ENCODE measurements at regions not wholly inside any gene's neighbourhood (a gene's known extent, or its start where the extent isn't known, plus 50 kb on each side); places are given as distances from the start of the nearest gene placed in this dataset.
"Not testable (repeated sequence)": the region's sequence is repeated elsewhere in the genome, so short reads cannot be mapped to it uniquely, and the experiment has no call there.

DNA sequence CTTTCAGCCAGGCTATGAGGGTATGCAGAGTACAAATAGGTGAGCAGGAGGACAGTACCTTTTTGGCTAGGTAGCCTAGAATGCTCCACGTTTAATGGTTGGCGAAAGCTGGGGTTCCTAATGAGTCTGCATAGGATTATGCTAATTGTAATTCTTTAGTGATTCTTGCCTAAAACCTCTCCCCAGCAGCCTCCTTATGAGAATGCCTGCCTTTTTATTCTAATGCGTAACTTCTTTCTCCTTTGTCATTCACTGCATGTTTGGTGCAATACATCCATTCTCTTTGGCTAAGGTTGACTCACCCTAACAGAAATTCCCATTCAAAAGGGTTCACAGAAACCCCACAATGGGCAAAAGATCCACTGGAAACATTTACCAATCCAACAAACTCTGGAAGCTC, 752.2 kb downstream of the FSCB start:
- no peak overlapping the region for H3K4me3 Mint-ChIP-seq
- no peak overlapping the region for H3K27ac Mint-ChIP-seq
- H3K4me1 Mint-ChIP-seq = no peaks in the 10 kb centered on the region
- ATAC-seq = no peak
- no peak for DNase-seq (ENCODE audit: low spot score in 2 of 2)
- no peaks in the 10 kb centered on the region for H3K36me3 Mint-ChIP-seq
- peaks cover 9% of the 10 kb centered on the region for H3K9me3 Mint-ChIP-seq

DNA sequence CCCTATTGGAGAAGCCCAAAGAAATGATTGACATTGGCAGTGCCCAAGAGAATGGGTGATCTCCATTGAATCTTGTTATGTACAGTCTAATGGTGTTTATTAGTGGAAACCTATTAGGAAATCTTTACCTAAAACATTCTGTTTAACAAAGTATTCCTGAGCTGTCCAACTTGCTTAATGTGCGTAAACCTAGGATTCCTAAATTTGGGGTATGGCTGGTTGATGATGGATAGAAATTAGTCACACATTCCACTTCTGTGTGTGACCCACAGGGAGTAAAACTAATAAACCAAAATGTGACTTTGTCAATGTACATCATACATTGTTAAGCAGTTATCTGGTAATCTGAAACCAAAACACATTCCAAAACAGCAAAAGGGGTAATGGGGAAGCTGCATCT, 761.3 kb downstream of the FSCB start:
- Mint-ChIP-seq H3K36me3 (no peaks in the 10 kb centered on the region), H3K4me3 (no peak overlapping the region), H3K4me1 (no peaks in the 10 kb centered on the region), H3K27ac (no peak overlapping the region), H3K9me3 (peaks cover 25% of the 10 kb centered on the region)
- DNase-seq (ENCODE audit: low spot score in 2 of 2) (no peak), ATAC-seq (no peak)

DNA sequence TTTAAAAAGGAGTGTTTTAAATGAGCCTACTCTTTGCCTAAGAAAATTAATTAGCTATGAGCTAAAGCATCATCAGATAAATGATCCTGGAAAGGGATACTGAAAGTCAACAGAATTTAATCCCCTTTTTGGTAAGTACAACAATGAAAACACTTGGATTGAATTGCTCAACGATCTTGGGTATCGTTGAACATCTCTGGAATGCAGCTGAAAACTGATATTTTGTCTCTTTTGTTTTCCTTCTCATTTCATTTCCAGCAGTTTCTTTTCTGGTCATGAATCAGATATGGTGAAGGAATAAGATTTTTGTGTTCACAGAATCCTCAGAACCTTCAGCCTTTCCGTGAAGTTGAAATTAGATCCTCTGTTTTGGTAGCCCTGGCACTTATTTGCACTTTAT, 771.2 kb downstream of the FSCB start:
- DNase-seq (ENCODE audit: low spot score in 2 of 2) (no peak), ATAC-seq (no peak)
- no peak overlapping the region for H3K27ac Mint-ChIP-seq
- peaks cover 7% of the 10 kb centered on the region for H3K9me3 Mint-ChIP-seq
- no peaks in the 10 kb centered on the region for H3K4me1 Mint-ChIP-seq
- H3K4me3 Mint-ChIP-seq = no peak overlapping the region
- no peaks in the 10 kb centered on the region for H3K36me3 Mint-ChIP-seq

DNA sequence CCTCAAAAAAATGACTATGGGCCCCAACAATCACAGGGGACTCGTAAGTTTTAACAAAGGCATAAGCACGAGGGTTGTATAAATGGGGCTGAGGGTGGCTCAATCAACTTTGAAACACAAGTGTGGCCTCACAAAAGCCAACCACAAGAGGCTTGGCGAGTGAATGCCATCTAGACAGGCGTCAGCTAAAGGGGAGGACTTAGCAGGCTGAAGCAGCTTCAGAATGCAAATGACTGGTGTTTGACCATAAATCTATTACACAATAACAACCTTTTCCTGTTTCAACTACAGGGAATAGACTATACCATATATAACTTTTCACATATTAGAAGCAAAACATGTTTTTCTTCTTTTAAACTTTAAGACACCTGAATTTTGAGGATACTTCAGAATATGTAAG, 777.9 kb downstream of the FSCB start:
- H3K36me3 Mint-ChIP-seq = no peaks in the 10 kb centered on the region
- no peak for DNase-seq (ENCODE audit: low spot score in 2 of 2)

DNA sequence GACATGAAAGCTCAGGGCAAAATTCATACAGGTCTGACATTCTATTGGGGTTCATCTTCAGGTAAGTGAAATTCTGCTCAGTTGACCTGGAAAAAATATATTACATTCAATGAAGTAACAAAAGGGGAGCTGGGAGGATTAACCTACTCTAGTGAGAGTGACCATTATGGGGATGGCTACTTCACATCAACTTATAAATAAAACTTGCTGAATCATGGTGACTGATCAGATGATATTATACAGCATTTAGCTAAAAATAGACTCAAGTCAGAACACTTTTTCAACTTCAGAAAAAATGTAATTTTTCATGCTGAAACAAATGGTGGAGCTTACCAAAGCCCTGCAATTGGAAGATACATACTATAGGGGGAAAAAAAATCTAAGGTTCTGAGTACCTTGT, 800.2 kb downstream of the FSCB start:
- no peak overlapping the region for H3K4me3 Mint-ChIP-seq
- DNase-seq (ENCODE audit: low spot score in 2 of 2) (no peak), ATAC-seq (no peak)
- no peaks in the 10 kb centered on the region for H3K4me1 Mint-ChIP-seq
- H3K27ac Mint-ChIP-seq = no peak overlapping the region
- peaks cover 10% of the 10 kb centered on the region for H3K9me3 Mint-ChIP-seq
- H3K36me3 Mint-ChIP-seq = no peaks in the 10 kb centered on the region

More for the DNA sequence above, 777.9 kb downstream of the FSCB start:
- no peak for ATAC-seq
- Mint-ChIP-seq H3K27ac (no peak overlapping the region), H3K9me3 (peaks cover 2% of the 10 kb centered on the region), H3K4me3 (no peak overlapping the region), H3K4me1 (no peaks in the 10 kb centered on the region)

DNA sequence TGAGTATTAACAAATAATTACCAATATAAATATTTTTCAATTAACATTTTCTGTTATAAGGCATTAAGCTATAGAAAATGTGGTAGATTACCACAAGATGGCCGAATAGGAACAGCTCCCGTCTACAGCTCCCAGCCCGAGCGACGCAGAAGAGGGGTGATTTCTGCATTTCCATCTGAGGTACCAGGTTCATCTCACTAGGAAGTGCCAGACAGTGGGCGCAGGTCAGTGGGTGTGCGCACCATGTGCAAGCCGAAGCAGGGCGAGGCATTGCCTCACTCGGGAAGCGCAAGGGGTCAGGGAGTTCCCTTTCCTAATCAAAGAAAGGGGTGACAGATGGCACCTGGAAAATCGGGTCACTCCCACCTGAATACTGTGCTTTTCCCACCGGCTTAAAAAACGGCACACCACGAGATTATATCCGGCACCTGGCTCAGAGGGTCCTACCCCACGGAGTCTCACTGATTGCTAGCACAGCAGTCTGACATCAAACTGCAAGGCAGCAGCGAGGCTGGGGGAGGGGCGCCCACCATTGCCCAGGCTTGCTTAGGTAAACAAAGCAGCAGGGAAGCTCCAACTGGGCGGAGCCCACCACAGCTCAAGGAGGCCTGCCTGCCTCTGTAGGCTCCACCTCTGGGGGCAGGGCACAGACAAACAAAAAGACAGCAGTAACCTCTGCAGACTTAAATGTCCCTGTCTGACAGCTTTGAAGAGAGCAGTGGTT, 808.4 kb downstream of the FSCB start:
- not testable (repeated sequence) for H3K9me3 Mint-ChIP-seq, ATAC-seq, H3K27ac Mint-ChIP-seq

DNA sequence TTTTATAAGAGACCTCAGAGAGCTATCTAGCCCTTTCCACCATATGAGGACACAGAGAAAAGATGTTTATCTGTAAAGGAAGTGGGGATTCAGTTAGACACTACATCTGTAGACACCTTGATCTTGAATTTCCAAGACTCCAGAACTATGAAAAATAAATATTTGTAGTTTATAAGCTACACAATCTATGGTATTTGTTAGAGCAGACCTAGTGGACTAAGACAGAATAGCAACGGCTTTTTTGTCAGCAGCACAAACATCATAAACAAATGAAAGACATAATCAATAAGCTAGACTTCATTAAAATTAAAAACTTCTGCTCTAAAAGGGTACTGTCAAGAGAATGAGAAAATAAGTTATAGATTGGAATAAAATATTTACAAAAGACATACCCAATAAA, 810.1 kb downstream of the FSCB start:
- no peak overlapping the region for H3K4me3 Mint-ChIP-seq
- no peak overlapping the region for H3K27ac Mint-ChIP-seq
- H3K9me3 Mint-ChIP-seq = peaks cover 12% of the 10 kb centered on the region
- DNase-seq (ENCODE audit: low spot score in 2 of 2) = no peak
- H3K4me1 Mint-ChIP-seq = no peaks in the 10 kb centered on the region
- no peaks in the 10 kb centered on the region for H3K36me3 Mint-ChIP-seq
- ATAC-seq = no peak

More for the DNA sequence above, 808.4 kb downstream of the FSCB start:
- not testable (repeated sequence) for DNase-seq (ENCODE audit: low spot score in 2 of 2); H3K36me3 Mint-ChIP-seq; H3K4me1 Mint-ChIP-seq; H3K4me3 Mint-ChIP-seq

DNA sequence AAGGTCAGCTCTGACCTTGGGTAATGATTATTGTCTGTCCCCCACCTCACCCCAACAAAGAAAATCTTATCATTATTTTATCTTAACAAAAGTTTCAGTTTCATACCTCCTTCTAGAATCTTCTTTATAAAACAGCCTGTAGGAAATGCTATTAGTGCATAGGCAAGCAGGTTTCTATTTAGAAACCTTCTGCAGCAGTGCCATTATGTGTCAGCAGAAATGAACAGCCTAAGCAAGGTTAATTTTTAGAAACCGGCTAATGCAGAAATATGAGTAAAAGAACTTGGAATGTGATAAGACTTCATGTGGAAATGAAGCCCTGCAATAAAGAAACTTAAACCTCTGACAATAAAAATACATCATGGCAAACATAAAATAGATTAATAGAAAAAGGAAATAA, 814.4 kb downstream of the FSCB start:
- no peak for ATAC-seq
- H3K4me1 Mint-ChIP-seq = no peaks in the 10 kb centered on the region
- H3K4me3 Mint-ChIP-seq = no peak overlapping the region
- H3K9me3 Mint-ChIP-seq = peaks cover 6% of the 10 kb centered on the region
- H3K36me3 Mint-ChIP-seq = no peaks in the 10 kb centered on the region
- H3K27ac Mint-ChIP-seq = no peak overlapping the region
- no peak for DNase-seq (ENCODE audit: low spot score in 2 of 2)

DNA sequence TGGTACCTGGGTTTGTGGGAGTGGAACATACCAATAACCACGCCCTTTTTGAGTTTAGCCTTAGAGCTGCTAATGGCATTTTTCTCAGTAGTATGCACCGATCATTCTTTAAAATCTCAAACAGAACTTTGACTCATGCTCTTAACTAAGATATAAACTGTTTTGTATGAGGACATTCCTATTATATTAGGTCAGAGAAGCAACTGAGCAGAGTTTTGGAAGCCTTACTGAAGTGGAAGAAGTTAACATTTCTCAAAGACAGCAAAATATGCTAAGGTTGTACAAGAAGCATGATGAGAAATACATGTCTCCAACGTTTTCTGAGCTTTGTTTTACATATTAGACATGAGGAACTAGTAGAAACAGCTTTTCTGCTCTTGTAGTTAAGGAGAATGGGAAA, 819.2 kb downstream of the FSCB start:
- no peak for DNase-seq (ENCODE audit: low spot score in 2 of 2)
- Mint-ChIP-seq H3K4me3 (no peak overlapping the region), H3K27ac (no peak overlapping the region), H3K36me3 (no peaks in the 10 kb centered on the region), H3K4me1 (no peaks in the 10 kb centered on the region), H3K9me3 (peaks cover 9% of the 10 kb centered on the region)
- ATAC-seq = no peak

DNA sequence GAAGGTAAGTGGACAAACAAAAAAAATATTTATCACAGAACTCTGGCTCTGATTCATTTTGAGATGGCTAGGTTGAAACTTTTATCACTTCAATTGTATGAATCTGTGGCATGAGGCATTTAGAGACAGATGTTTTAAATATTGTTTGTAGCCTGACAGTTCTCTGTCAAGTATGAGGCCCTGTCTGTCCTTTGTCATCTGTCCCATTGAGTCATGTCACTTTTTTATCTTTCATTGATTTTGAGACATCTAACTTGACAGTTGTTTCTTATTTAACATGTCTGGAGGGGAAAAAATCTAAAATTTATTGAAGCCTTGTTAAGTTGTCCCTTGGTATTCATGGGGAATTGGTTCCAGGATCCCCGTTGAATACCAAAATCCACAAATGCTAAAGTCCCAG, 829.5 kb downstream of the FSCB start:
- H3K4me3 Mint-ChIP-seq = no peak overlapping the region
- H3K4me1 Mint-ChIP-seq = no peaks in the 10 kb centered on the region
- H3K9me3 Mint-ChIP-seq = peaks cover 20% of the 10 kb centered on the region
- no peaks in the 10 kb centered on the region for H3K36me3 Mint-ChIP-seq
- DNase-seq (ENCODE audit: low spot score in 2 of 2) (no peak), ATAC-seq (no peak)
- no peak overlapping the region for H3K27ac Mint-ChIP-seq

DNA sequence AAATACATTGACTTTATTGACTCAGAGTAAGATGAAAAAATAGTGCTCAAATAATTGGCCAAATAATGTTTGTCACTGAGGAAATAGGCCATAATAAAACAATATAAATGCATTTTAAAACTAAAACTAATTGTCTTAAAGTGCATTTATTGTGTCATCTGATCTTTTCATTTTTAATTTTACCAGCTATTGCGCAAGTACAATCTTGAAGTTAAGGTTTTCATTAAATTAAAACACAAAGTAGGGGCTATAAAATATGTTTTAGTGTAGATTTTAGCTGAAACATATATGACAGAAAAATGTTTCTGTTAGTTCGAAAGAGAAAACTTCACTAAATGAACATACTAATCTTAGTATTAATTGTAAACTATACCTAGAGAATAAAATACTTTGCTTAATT, 832.8 kb downstream of the FSCB start:
- Mint-ChIP-seq H3K27ac (no peak overlapping the region), H3K9me3 (peaks cover 19% of the 10 kb centered on the region), H3K4me3 (no peak overlapping the region), H3K36me3 (no peaks in the 10 kb centered on the region), H3K4me1 (no peaks in the 10 kb centered on the region)
- no peak for ATAC-seq
- DNase-seq (ENCODE audit: low spot score in 2 of 2) = no peak

DNA sequence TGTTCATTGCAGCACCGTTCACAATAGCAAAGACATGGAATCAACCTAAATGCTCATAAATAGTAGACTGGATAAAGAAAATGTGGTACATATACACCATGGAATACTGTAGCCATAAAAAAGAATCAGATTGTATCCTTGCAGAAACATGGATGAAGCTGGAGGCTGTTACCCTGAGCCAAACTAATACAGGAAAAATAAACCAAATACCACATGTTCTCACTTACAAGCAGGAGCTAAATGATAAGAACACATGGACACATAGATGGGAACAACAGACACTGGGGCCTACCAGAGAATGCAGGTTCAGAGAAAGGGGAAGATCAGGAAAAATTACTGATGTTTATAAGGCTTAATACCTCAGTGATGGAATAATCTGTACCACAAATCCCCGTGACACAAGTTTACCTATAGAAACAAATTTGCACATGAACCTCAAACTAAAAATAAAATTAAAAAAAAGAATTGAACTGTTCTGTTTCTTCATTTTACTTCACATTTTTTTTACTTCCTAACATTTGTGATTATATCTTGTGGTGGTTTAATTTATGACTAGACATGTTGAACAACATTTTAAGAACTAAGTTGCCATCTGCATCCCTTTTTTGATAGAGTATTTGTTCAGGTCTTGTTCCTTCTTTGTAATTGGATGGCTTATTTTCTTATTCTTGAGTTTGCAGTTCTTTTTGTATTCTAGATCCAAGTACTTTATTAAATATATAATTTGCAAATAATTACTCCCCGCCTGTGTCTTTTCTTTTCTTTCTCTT, 835.2 kb downstream of the FSCB start:
- no peak for ATAC-seq
- Mint-ChIP-seq H3K9me3 (peaks cover 23% of the 10 kb centered on the region), H3K4me1 (no peaks in the 10 kb centered on the region), H3K27ac (no peak overlapping the region), H3K4me3 (no peak overlapping the region), H3K36me3 (no peaks in the 10 kb centered on the region)
- DNase-seq (ENCODE audit: low spot score in 2 of 2) = no peak

DNA sequence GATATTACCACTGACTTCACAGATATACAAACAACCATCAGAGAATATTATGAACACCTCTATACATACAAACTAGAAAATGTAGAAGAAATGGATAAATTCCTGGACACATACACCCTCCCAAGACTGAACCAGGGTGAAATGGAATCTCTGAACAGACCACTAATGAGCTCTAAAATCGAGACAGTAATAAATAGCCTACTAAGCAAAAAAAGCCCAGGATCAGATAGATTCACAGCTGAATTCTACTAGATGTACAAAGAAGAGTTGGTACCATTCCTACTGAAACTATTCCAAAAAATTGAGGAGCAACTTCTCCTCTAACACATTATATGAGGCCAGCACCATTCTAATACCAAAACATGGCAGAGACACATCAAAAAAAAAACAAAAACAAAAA, 837.7 kb downstream of the FSCB start:
- DNase-seq (ENCODE audit: low spot score in 2 of 2) (no peak), ATAC-seq (no peak)
- Mint-ChIP-seq H3K4me1 (no peaks in the 10 kb centered on the region), H3K27ac (no peak overlapping the region), H3K36me3 (no peaks in the 10 kb centered on the region), H3K9me3 (peaks cover 30% of the 10 kb centered on the region), H3K4me3 (no peak overlapping the region)

DNA sequence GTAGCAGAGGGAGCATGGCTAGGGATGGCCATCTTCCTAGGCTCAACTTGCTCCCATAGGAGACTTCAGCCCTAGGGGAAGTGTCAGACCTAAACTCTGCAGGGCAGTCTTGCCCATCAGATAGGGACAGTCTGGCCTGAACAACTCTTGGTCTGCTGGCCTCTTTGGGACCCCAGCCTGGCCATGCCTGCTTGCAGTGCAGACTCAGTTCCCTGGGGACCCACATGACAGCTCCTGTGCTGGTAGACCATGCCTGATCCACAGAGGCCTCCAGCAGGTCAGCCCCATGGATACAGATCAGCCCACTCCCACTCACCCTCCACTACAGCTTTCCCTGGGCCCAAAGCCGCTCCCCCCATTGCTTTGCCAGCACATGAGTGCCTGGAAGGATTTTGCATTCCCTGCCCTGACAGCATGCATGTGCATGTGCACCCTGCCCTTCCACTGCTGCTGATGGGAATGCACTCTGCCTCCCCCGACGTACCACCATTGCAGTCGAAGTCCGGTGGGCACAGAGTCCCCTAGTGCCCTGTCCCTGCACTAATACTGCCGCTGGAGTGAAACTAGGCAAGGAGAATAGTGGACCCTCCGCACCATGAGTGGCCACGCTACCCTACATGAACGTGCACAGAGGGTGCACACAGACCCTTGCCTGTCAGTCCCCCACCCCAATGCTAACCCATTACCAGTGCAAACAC, 841.4 kb downstream of the FSCB start:
- ATAC-seq (no peak), DNase-seq (ENCODE audit: low spot score in 2 of 2) (no peak)
- no peak overlapping the region for H3K27ac Mint-ChIP-seq
- H3K4me3 Mint-ChIP-seq = no peak overlapping the region
- no peaks in the 10 kb centered on the region for H3K36me3 Mint-ChIP-seq
- no peaks in the 10 kb centered on the region for H3K4me1 Mint-ChIP-seq
- peaks cover 25% of the 10 kb centered on the region for H3K9me3 Mint-ChIP-seq

DNA sequence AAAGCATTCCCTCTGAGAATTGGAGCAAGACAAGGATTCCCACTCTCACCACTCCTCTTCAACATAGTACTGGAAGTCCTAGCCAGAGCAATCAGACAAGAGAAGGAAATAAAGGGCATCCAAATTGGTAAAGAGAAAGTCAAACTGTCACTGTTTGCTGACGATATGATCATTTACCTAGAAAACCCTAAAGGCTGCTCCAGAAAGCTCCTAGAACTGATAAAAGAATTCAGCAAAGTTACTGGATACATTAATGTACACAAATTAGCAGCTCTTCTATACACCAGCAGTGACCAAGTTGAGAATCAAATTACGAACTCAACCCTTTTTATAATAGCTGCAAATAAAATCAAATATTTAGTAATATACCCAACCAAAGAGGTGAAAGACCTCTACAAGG, 851.9 kb downstream of the FSCB start:
- not testable (repeated sequence) for ATAC-seq; H3K36me3 Mint-ChIP-seq; H3K4me3 Mint-ChIP-seq; H3K4me1 Mint-ChIP-seq; DNase-seq (ENCODE audit: low spot score in 2 of 2); H3K27ac Mint-ChIP-seq
- H3K9me3 Mint-ChIP-seq = peaks cover 29% of the 10 kb centered on the region

DNA sequence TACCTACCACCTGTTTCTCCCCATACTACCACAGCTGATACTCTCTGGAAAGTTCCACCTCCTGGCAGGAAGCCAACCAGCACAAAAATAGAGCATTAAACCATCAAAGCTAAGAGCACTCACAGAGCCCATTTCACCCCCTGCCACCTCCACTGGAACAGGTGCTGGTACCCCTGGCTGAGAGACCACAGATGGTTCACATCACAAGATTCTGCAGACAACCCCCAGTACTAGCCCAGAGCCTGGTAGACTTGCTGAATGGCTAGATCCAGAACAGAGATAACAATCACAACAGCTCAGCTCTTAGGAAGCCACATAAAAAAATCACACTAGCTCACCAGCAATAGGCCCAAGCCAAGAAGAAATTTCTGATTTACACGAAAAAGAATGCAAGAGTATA, 855.2 kb downstream of the FSCB start:
- Mint-ChIP-seq H3K9me3 (peaks cover 31% of the 10 kb centered on the region), H3K36me3 (no peaks in the 10 kb centered on the region), H3K27ac (no peak overlapping the region), H3K4me1 (no peaks in the 10 kb centered on the region), H3K4me3 (no peak overlapping the region)
- ATAC-seq (no peak), DNase-seq (ENCODE audit: low spot score in 2 of 2) (no peak)

Data from stimulated activated effector memory CD8-positive, alpha-beta T cell treated with anti-CD3 and anti-CD28 coated beads, Interleukin-12 subunit alpha, Interleukin-12 subunit beta, amount 100 ng/mL, for 72 hours (primary cell).